Fibroblast of lung (primary cell): ENCODE measurements at regions not wholly inside any gene's neighbourhood (a gene's known extent, or its start where the extent isn't known, plus 50 kb on each side); places are given as distances from the start of the nearest gene placed in this dataset.

ENCODE experiments used
- EZH2 ChIP-seq: IDR thresholded peaks from 2 replicates; pipeline ENCODE4 v1.5.1; 2012; ENCODE audit warnings: low read length, control low read depth, mild to moderate bottlenecking; ENCODE audit errors: missing control alignments
- TF ChIP-seq, protein P1 (sequence below), 2 donors: IDR thresholded peaks in 1 of 2; conservative IDR thresholded peaks in 1 of 2; 1 replicate in 1 of 2; 2 replicates in 1 of 2; pipeline ENCODE4 v1.5.1; 2011 to 2012; ENCODE audit warnings: low read length in 2 of 2, control low read depth in 1 of 2, inconsistent platforms in 1 of 2, low read depth in 1 of 2, mild to moderate bottlenecking in 1 of 2

DNA sequence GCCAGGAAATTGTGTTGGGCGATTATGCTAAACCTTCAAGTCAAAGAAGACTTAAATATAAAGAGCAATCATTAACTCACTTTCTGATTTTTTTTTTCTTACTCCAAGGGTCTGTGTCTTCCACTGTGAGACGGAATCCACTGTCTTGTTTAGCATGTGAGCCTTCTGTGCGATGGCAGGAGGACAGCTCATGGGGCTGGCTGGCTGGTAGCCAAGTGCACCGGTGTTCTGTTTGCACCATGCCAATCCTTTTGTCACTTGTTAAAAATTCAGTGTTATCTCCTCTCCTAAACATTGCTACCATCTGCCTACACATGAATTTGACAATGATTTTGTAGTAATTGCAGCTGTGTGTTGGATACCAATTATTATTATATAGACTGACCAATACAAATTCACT lies 1056.3 kb upstream of the IGFBP7 start:
- TF ChIP-seq, protein P1, sequence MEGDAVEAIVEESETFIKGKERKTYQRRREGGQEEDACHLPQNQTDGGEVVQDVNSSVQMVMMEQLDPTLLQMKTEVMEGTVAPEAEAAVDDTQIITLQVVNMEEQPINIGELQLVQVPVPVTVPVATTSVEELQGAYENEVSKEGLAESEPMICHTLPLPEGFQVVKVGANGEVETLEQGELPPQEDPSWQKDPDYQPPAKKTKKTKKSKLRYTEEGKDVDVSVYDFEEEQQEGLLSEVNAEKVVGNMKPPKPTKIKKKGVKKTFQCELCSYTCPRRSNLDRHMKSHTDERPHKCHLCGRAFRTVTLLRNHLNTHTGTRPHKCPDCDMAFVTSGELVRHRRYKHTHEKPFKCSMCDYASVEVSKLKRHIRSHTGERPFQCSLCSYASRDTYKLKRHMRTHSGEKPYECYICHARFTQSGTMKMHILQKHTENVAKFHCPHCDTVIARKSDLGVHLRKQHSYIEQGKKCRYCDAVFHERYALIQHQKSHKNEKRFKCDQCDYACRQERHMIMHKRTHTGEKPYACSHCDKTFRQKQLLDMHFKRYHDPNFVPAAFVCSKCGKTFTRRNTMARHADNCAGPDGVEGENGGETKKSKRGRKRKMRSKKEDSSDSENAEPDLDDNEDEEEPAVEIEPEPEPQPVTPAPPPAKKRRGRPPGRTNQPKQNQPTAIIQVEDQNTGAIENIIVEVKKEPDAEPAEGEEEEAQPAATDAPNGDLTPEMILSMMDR (conservative IDR thresholded peaks at IDR 0.05 in 1 of 2, IDR thresholded peaks at IDR 0.05 in 1 of 2; ENCODE audit: low read depth in 1 of 2, low read length in 2 of 2) = no peak
- no peak for TF ChIP-seq EZH2
